ENCODE measurements at regions not wholly inside any gene's neighbourhood (a gene's known extent, or its start where the extent isn't known, plus 50 kb on each side); places are given as distances from the start of the nearest gene placed in this dataset.

DNA sequence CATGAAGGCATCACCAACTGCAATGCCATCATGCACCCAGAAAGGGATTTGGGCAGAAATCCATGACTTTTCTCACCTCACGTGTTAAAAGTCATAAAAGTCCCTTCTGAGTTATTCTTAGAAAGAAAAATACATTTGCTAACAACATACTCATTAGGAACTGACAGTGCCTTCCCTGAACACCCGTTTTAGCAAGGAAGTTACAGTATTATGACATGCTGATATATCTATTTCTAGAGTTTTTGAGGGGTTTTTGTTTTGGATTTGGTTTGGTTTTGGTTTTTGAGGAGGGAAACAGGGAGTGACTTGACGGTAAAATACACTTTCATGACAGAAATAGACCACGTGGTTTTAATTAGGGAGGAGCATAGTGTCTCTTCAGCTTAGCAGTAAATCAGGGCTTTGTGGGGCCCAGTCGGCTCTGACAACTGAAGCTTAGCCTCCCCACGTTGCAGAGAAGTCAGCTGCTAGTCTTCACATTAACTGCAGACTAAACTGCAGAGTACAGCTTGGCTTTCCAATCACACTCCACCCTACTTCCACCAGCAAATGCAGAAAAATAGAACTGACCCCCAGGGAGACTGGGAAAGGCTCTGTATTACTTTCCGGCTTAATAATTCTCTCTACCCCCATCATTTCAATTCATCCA, 141.4 kb downstream of the FAM124B start:
- H2AFZ ChIP-seq: no peak overlapping the region
- no peaks in the 10 kb centered on the region for H3K36me3 ChIP-seq (ENCODE audit: insufficient read depth)
- H3K4me1 ChIP-seq (ENCODE audit: insufficient read depth): peaks cover 14% of the 10 kb centered on the region
- H3K27ac ChIP-seq (ENCODE audit: low read depth): no peak overlapping the region
- TF ChIP-seq JUNB (IDR thresholded peaks at IDR 0.05; ENCODE audit: unreplicated experiment) (no peak), EZH2phosphoT487 (IDR thresholded peaks at IDR 0.05; ENCODE audit: unreplicated experiment) (no peak), CREB1 (CRISPR knock-in tag; IDR thresholded peaks at IDR 0.05; ENCODE audit: low read depth) (no peak), POLR2AphosphoS5 (IDR thresholded peaks at IDR 0.05; ENCODE audit: low read depth) (no peak), STAT1 (IDR thresholded peaks at IDR 0.05; ENCODE audit: unreplicated experiment) (no peak), ZNF331 (CRISPR knock-in tag; IDR thresholded peaks at IDR 0.05; ENCODE audit: low read depth) (no peak), ZNF114 (CRISPR knock-in tag; IDR thresholded peaks at IDR 0.05) (no peak), NANOG (IDR thresholded peaks at IDR 0.05; ENCODE audit: borderline replicate concordance) (no peak), EZH2 (IDR thresholded peaks at IDR 0.05; ENCODE audit: low read depth, unreplicated experiment) (no peak)
- TF ChIP-seq, protein P1, sequence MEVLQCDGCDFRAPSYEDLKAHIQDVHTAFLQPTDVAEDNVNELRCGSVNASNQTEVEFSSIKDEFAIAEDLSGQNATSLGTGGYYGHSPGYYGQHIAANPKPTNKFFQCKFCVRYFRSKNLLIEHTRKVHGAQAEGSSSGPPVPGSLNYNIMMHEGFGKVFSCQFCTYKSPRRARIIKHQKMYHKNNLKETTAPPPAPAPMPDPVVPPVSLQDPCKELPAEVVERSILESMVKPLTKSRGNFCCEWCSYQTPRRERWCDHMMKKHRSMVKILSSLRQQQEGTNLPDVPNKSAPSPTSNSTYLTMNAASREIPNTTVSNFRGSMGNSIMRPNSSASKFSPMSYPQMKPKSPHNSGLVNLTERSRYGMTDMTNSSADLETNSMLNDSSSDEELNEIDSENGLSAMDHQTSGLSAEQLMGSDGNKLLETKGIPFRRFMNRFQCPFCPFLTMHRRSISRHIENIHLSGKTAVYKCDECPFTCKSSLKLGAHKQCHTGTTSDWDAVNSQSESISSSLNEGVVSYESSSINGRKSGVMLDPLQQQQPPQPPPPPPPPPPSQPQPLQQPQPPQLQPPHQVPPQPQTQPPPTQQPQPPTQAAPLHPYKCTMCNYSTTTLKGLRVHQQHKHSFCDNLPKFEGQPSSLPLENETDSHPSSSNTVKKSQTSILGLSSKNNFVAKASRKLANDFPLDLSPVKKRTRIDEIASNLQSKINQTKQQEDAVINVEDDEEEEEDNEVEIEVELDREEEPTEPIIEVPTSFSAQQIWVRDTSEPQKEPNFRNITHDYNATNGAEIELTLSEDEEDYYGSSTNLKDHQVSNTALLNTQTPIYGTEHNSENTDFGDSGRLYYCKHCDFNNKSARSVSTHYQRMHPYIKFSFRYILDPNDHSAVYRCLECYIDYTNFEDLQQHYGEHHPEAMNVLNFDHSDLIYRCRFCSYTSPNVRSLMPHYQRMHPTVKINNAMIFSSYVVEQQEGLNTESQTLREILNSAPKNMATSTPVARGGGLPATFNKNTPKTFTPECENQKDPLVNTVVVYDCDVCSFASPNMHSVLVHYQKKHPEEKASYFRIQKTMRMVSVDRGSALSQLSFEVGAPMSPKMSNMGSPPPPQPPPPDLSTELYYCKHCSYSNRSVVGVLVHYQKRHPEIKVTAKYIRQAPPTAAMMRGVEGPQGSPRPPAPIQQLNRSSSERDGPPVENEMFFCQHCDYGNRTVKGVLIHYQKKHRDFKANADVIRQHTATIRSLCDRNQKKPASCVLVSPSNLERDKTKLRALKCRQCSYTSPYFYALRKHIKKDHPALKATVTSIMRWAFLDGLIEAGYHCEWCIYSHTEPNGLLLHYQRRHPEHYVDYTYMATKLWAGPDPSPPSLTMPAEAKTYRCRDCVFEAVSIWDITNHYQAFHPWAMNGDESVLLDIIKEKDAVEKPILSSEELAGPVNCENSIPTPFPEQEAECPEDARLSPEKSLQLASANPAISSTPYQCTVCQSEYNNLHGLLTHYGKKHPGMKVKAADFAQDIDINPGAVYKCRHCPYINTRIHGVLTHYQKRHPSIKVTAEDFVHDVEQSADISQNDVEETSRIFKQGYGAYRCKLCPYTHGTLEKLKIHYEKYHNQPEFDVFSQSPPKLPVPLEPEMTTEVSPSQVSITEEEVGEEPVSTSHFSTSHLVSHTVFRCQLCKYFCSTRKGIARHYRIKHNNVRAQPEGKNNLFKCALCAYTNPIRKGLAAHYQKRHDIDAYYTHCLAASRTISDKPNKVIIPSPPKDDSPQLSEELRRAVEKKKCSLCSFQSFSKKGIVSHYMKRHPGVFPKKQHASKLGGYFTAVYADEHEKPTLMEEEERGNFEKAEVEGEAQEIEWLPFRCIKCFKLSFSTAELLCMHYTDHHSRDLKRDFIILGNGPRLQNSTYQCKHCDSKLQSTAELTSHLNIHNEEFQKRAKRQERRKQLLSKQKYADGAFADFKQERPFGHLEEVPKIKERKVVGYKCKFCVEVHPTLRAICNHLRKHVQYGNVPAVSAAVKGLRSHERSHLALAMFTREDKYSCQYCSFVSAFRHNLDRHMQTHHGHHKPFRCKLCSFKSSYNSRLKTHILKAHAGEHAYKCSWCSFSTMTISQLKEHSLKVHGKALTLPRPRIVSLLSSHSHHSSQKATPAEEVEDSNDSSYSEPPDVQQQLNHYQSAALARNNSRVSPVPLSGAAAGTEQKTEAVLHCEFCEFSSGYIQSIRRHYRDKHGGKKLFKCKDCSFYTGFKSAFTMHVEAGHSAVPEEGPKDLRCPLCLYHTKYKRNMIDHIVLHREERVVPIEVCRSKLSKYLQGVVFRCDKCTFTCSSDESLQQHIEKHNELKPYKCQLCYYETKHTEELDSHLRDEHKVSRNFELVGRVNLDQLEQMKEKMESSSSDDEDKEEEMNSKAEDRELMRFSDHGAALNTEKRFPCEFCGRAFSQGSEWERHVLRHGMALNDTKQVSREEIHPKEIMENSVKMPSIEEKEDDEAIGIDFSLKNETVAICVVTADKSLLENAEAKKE (CRISPR knock-in tag; IDR thresholded peaks at IDR 0.05): no peak
- TF ChIP-seq, protein P2, sequence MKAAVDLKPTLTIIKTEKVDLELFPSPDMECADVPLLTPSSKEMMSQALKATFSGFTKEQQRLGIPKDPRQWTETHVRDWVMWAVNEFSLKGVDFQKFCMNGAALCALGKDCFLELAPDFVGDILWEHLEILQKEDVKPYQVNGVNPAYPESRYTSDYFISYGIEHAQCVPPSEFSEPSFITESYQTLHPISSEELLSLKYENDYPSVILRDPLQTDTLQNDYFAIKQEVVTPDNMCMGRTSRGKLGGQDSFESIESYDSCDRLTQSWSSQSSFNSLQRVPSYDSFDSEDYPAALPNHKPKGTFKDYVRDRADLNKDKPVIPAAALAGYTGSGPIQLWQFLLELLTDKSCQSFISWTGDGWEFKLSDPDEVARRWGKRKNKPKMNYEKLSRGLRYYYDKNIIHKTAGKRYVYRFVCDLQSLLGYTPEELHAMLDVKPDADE (IDR thresholded peaks at IDR 0.05): no peak
- TF ChIP-seq, protein P3, sequence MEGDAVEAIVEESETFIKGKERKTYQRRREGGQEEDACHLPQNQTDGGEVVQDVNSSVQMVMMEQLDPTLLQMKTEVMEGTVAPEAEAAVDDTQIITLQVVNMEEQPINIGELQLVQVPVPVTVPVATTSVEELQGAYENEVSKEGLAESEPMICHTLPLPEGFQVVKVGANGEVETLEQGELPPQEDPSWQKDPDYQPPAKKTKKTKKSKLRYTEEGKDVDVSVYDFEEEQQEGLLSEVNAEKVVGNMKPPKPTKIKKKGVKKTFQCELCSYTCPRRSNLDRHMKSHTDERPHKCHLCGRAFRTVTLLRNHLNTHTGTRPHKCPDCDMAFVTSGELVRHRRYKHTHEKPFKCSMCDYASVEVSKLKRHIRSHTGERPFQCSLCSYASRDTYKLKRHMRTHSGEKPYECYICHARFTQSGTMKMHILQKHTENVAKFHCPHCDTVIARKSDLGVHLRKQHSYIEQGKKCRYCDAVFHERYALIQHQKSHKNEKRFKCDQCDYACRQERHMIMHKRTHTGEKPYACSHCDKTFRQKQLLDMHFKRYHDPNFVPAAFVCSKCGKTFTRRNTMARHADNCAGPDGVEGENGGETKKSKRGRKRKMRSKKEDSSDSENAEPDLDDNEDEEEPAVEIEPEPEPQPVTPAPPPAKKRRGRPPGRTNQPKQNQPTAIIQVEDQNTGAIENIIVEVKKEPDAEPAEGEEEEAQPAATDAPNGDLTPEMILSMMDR (conservative IDR thresholded peaks at IDR 0.05; ENCODE audit: low read depth in 2 of 2): no peak
- TF ChIP-seq, protein P4, sequence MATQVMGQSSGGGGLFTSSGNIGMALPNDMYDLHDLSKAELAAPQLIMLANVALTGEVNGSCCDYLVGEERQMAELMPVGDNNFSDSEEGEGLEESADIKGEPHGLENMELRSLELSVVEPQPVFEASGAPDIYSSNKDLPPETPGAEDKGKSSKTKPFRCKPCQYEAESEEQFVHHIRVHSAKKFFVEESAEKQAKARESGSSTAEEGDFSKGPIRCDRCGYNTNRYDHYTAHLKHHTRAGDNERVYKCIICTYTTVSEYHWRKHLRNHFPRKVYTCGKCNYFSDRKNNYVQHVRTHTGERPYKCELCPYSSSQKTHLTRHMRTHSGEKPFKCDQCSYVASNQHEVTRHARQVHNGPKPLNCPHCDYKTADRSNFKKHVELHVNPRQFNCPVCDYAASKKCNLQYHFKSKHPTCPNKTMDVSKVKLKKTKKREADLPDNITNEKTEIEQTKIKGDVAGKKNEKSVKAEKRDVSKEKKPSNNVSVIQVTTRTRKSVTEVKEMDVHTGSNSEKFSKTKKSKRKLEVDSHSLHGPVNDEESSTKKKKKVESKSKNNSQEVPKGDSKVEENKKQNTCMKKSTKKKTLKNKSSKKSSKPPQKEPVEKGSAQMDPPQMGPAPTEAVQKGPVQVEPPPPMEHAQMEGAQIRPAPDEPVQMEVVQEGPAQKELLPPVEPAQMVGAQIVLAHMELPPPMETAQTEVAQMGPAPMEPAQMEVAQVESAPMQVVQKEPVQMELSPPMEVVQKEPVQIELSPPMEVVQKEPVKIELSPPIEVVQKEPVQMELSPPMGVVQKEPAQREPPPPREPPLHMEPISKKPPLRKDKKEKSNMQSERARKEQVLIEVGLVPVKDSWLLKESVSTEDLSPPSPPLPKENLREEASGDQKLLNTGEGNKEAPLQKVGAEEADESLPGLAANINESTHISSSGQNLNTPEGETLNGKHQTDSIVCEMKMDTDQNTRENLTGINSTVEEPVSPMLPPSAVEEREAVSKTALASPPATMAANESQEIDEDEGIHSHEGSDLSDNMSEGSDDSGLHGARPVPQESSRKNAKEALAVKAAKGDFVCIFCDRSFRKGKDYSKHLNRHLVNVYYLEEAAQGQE (IDR thresholded peaks at IDR 0.05; ENCODE audit: unreplicated experiment): no peak
- H3K9me3 Mint-ChIP-seq: no peaks in the 10 kb centered on the region
- no peaks in the 10 kb centered on the region for H3F3A ChIP-seq (replicated peaks; ENCODE audit: low read depth)
- H3K79me2 ChIP-seq (replicated peaks; ENCODE audit: insufficient read depth): no peaks in the 10 kb centered on the region
- H4K20me1 ChIP-seq (replicated peaks; ENCODE audit: insufficient read depth): no peaks in the 10 kb centered on the region
- no peaks in the 10 kb centered on the region for H3K27me3 ChIP-seq (ENCODE audit: insufficient read depth)
- H3K27ac Mint-ChIP-seq: no peak overlapping the region
- peaks cover 14% of the 10 kb centered on the region for H3K4me1 Mint-ChIP-seq
- DNase-seq (ENCODE audit: low spot score): no peak
- no peak overlapping the region for H3K4me2 ChIP-seq
- no peak overlapping the region for H3K4me3 ChIP-seq
- H3K9me2 ChIP-seq (ENCODE audit: insufficient read depth): no peaks in the 10 kb centered on the region
- no peak overlapping the region for H3K4me3 Mint-ChIP-seq
- no peak for ATAC-seq
- H3K27me3 Mint-ChIP-seq (ENCODE audit: insufficient read depth, low read depth, poor library complexity): no peaks in the 10 kb centered on the region
- H3K36me3 Mint-ChIP-seq (ENCODE audit: low read depth): no peaks in the 10 kb centered on the region
